ENCODE measurements at regions not wholly inside any gene's neighbourhood (a gene's known extent, or its start where the extent isn't known, plus 50 kb on each side); places are given as distances from the start of the nearest gene placed in this dataset.

DNA sequence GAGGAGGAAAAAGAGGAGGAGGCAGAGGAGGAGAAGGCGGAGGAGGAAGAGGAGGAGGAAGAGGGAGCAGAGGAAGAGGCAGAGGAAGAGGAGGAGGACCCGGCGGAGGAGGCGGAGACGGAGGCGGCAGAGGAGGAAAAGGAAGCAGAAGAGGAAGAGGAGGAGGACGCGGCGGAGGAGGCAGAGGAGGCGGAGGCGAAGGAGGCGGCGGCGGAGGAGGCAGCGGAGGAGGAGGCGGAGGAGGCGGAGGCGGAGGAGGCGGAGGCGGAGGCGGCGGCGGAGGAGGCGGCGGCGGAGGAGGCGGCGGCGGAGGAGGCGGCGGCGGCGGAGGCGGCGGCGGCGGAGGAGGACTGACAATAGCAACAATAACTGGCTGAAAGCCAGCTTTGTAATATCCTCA is 616.6 kb downstream of the TBC1D22A start:
- TF ChIP-seq POLR2AphosphoS5 (IDR thresholded peaks at IDR 0.05; ENCODE audit: borderline replicate concordance, low read depth, low read length) (no peak), EZH2 (IDR thresholded peaks at IDR 0.05) (no peak), FOXP2 (optimal IDR thresholded peaks at IDR 0.05; ENCODE audit: control extremely low read depth, extremely low read length, insufficient read depth) (no peak)
